ENCODE measurements at regions not wholly inside any gene's neighbourhood (a gene's known extent, or its start where the extent isn't known, plus 50 kb on each side); places are given as distances from the start of the nearest gene placed in this dataset.
"Not testable (repeated sequence)": the region's sequence is repeated elsewhere in the genome, so short reads cannot be mapped to it uniquely, and the experiment has no call there.

DNA sequence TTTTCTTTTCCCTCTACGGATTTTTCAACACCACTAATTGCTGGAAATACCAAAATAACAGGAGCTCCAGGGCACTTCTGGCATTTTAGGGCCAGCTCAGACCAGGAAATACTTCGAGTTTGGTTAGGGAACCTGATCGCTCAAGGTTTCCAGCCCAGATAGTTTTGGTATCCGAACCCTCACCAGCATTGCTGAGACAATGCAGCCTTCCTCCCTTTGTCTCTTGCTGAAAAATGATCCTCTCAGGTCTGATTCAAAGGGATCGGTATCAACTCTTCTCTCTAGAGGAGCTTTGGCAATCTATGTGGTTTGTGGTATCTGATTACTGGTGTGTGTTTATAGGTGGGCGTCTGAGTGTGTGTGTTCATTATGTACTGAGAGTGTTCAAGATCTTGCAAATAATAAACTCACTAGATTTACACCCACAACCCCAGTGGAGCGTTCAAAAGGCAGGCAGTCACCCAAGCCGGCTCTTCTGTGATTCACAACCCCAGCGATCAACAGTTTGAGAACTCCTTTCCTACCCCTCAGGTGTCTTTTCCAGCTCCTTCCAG lies 122.8 kb upstream of the EGFLAM start:
- Mint-ChIP-seq H3K4me1 (peaks cover 7% of the 10 kb centered on the region), H3K27ac (no peak overlapping the region), H3K27me3 (ENCODE audit: insufficient read depth) (peaks cover 8% of the 10 kb centered on the region), H3K36me3 (ENCODE audit: low read depth) (no peaks in the 10 kb centered on the region), H3K4me3 (no peak overlapping the region), H3K9me3 (no peaks in the 10 kb centered on the region)
- Histone ChIP-seq H3K27ac (ENCODE audit: low read depth, low read length) (no peak overlapping the region), H3K27me3 (ENCODE audit: control insufficient read depth, insufficient read depth, low read length, poor library complexity, severe bottlenecking) (no peaks in the 10 kb centered on the region), H3K9ac (ENCODE audit: extremely low read depth, low read length, poor library complexity, severe bottlenecking) (no peak overlapping the region), H3K9me3 (ENCODE audit: control insufficient read depth, low read length) (no peaks in the 10 kb centered on the region), H3K4me1 (ENCODE audit: control insufficient read depth, insufficient read depth, low read length) (no peaks in the 10 kb centered on the region), H3K4me3 (ENCODE audit: low read length) (no peak overlapping the region), H3K36me3 (ENCODE audit: control insufficient read depth, insufficient read depth, low read length) (no peaks in the 10 kb centered on the region)
- TF ChIP-seq, protein P1, sequence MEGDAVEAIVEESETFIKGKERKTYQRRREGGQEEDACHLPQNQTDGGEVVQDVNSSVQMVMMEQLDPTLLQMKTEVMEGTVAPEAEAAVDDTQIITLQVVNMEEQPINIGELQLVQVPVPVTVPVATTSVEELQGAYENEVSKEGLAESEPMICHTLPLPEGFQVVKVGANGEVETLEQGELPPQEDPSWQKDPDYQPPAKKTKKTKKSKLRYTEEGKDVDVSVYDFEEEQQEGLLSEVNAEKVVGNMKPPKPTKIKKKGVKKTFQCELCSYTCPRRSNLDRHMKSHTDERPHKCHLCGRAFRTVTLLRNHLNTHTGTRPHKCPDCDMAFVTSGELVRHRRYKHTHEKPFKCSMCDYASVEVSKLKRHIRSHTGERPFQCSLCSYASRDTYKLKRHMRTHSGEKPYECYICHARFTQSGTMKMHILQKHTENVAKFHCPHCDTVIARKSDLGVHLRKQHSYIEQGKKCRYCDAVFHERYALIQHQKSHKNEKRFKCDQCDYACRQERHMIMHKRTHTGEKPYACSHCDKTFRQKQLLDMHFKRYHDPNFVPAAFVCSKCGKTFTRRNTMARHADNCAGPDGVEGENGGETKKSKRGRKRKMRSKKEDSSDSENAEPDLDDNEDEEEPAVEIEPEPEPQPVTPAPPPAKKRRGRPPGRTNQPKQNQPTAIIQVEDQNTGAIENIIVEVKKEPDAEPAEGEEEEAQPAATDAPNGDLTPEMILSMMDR (conservative IDR thresholded peaks at IDR 0.05): no peak
- DNase-seq: no peak
- WGBS, 2 experiments (ENCODE audit: insufficient coverage in 1 of 2, insufficient read length in 1 of 2): 88 to 93% methylated on average over 4 to 8 of the region's 9 CpGs

DNA sequence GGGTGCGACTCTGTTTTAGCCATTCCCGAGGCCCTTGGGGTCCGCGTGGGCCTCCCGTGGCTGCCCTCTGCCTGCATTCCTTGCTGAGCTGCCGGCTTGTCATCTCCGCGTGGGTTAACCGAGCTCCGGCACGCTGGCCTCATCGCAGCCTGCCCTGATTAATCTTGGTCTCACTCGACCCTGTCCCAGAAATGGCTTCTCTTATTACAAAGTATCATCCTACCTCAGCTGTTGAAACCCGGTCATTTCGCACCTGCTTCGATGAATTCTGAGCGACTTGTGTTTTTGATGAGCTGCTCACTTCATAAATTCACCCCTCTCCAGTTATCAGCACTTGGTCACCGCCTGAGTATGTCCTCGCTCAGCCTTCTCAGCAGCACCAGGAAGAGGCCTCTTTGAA lies 123.5 kb upstream of the EGFLAM start:
- H3K27ac Mint-ChIP-seq: no peak overlapping the region
- Histone ChIP-seq H3K9me3 (ENCODE audit: control insufficient read depth, low read length) (no peaks in the 10 kb centered on the region), H3K36me3 (ENCODE audit: control insufficient read depth, insufficient read depth, low read length) (no peaks in the 10 kb centered on the region), H3K27me3 (ENCODE audit: control insufficient read depth, insufficient read depth, low read length, poor library complexity, severe bottlenecking) (no peaks in the 10 kb centered on the region), H3K27ac (ENCODE audit: low read depth, low read length) (no peak overlapping the region), H3K4me1 (ENCODE audit: control insufficient read depth, insufficient read depth, low read length) (no peaks in the 10 kb centered on the region), H3K9ac (ENCODE audit: extremely low read depth, low read length, poor library complexity, severe bottlenecking) (no peak overlapping the region), H3K4me3 (ENCODE audit: low read length) (no peak overlapping the region)
- H3K36me3 Mint-ChIP-seq (ENCODE audit: low read depth): no peaks in the 10 kb centered on the region
- no peaks in the 10 kb centered on the region for H3K9me3 Mint-ChIP-seq
- DNase-seq: no peak
- peaks cover 5% of the 10 kb centered on the region for H3K27me3 Mint-ChIP-seq (ENCODE audit: insufficient read depth)
- 89 to 96% methylated on average over 12 to 19 of the region's 19 CpGs for WGBS, 2 experiments (ENCODE audit: insufficient coverage in 1 of 2, insufficient read length in 1 of 2)
- TF ChIP-seq, protein P1 (conservative IDR thresholded peaks at IDR 0.05): no peak
- H3K4me3 Mint-ChIP-seq: no peak overlapping the region
- peaks cover 7% of the 10 kb centered on the region for H3K4me1 Mint-ChIP-seq

DNA sequence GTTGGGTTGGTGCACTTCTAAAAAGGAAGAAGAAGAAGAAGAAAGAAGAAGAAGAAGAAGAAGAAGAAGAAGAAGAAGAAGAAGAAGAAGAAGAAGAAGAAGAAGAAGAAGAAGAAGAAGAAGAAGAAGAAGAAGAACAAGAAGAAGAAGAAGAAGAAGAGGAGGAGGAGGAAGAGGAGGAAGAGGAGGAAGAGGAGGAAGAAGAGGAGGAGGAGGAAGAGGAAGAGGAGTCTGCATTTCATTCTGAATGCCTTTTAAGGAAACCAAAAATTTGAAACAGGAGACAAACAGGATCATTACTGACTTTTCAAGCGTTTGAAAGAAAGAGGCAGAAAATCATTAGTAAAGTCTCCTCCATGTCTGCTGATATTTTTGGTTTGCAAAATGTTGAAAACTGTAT lies 124.1 kb upstream of the EGFLAM start:
- WGBS, 2 experiments (ENCODE audit: insufficient coverage in 1 of 2, insufficient read length in 1 of 2): 97 to 100% methylated on average over 1 of the region's 1 CpG
- not testable (repeated sequence) for H3K4me1 ChIP-seq (ENCODE audit: control insufficient read depth, insufficient read depth, low read length); H3K4me1 Mint-ChIP-seq; H3K4me3 Mint-ChIP-seq; H3K27me3 ChIP-seq (ENCODE audit: control insufficient read depth, insufficient read depth, low read length, poor library complexity, severe bottlenecking); H3K36me3 Mint-ChIP-seq (ENCODE audit: low read depth); H3K27ac Mint-ChIP-seq; H3K27me3 Mint-ChIP-seq (ENCODE audit: insufficient read depth); H3K9ac ChIP-seq (ENCODE audit: extremely low read depth, low read length, poor library complexity, severe bottlenecking); H3K9me3 Mint-ChIP-seq; H3K27ac ChIP-seq (ENCODE audit: low read depth, low read length); H3K4me3 ChIP-seq (ENCODE audit: low read length); DNase-seq; H3K36me3 ChIP-seq (ENCODE audit: control insufficient read depth, insufficient read depth, low read length); H3K9me3 ChIP-seq (ENCODE audit: control insufficient read depth, low read length)

DNA sequence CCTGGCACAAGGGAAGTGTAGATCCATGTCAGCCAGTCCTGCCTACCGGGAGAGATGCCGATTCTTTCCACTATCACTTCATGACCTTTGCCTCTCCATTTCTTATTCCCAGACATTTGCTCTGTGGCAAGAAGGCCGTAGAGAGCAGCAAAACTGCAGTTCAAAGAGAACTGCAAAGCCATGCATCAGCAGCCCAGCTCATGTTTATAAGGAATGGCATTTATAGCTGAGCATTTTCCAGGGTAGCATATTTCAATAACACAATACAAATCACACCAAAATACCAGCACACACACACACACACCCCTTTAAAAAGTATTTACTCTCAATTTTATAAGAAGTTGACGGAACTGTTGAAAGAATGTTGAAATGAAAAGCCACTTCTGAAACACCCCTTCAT lies 126.7 kb upstream of the EGFLAM start:
- Mint-ChIP-seq H3K9me3 (no peaks in the 10 kb centered on the region), H3K27me3 (ENCODE audit: insufficient read depth) (peaks cover 15% of the 10 kb centered on the region), H3K36me3 (ENCODE audit: low read depth) (no peaks in the 10 kb centered on the region), H3K27ac (no peak overlapping the region), H3K4me1 (peaks cover 7% of the 10 kb centered on the region), H3K4me3 (no peak overlapping the region)
- no peak for DNase-seq
- H3K27me3 ChIP-seq (ENCODE audit: control insufficient read depth, insufficient read depth, low read length, poor library complexity, severe bottlenecking): no peaks in the 10 kb centered on the region
- H3K4me1 ChIP-seq (ENCODE audit: control insufficient read depth, insufficient read depth, low read length): no peaks in the 10 kb centered on the region
- no peak overlapping the region for H3K27ac ChIP-seq (ENCODE audit: low read depth, low read length)
- TF ChIP-seq, protein P1 (conservative IDR thresholded peaks at IDR 0.05): no peak
- H3K36me3 ChIP-seq (ENCODE audit: control insufficient read depth, insufficient read depth, low read length): no peaks in the 10 kb centered on the region
- H3K9ac ChIP-seq (ENCODE audit: extremely low read depth, low read length, poor library complexity, severe bottlenecking): no peak overlapping the region
- no peak overlapping the region for H3K4me3 ChIP-seq (ENCODE audit: low read length)
- no peaks in the 10 kb centered on the region for H3K9me3 ChIP-seq (ENCODE audit: control insufficient read depth, low read length)
- 70 to 94% methylated on average over 2 to 4 of the region's 4 CpGs for WGBS, 2 experiments (ENCODE audit: insufficient coverage in 1 of 2, insufficient read length in 1 of 2)
